Neuronal stem cell (in vitro differentiated cells): ENCODE measurements at regions not wholly inside any gene's neighbourhood (a gene's known extent, or its start where the extent isn't known, plus 50 kb on each side); places are given as distances from the start of the nearest gene placed in this dataset.
A peak's percentile ranks its signal among the peaks of the same experiment; 100 is the strongest.

Source experiments
- DNase-seq: peaks from one replicate; pipeline ENCODE4 v3.0.0-alpha.2; 2013; ENCODE audit warnings: low spot score
- H2AFZ ChIP-seq: one replicate; pipeline ENCODE4 v1.6.1; 2013; ENCODE audit warnings: mild to moderate bottlenecking, low read length, inconsistent platforms
- H2AK5ac ChIP-seq: 2 replicates; pipeline ENCODE4 v1.6.1; 2013; ENCODE audit warnings: low read depth, mild to moderate bottlenecking, inconsistent platforms, low read length, moderate library complexity, mixed read lengths
- H2BK120ac ChIP-seq: 2 replicates; pipeline ENCODE4 v1.6.1; 2013; ENCODE audit warnings: low read depth, mild to moderate bottlenecking, inconsistent platforms, low read length, moderate library complexity, mixed read lengths
- H2BK12ac ChIP-seq: one replicate; pipeline ENCODE4 v1.6.1; 2013; ENCODE audit warnings: low read length, inconsistent platforms
- H2BK15ac ChIP-seq: 2 replicates; pipeline ENCODE4 v1.6.1; 2013; ENCODE audit warnings: mild to moderate bottlenecking, low read length, inconsistent platforms, mixed read lengths
- H2BK5ac ChIP-seq: one replicate; pipeline ENCODE4 v1.6.1; 2013; ENCODE audit warnings: inconsistent platforms, mild to moderate bottlenecking, low read length, moderate library complexity
- H3K14ac ChIP-seq: one replicate; pipeline ENCODE4 v1.6.1; 2013; ENCODE audit warnings: low read length, inconsistent platforms
- H3K18ac ChIP-seq: 2 replicates; pipeline ENCODE4 v1.6.1; 2013; ENCODE audit warnings: low read length, inconsistent platforms
- H3K23ac ChIP-seq: 2 replicates; pipeline ENCODE4 v1.6.1; 2013; ENCODE audit warnings: low read depth, mild to moderate bottlenecking, mixed read lengths, low read length, inconsistent platforms; ENCODE audit not compliant: poor library complexity
- H3K27ac ChIP-seq: replicated peaks from 3 replicates; pipeline ENCODE4 v1.5.1; 2013; ENCODE audit warnings: low read length, inconsistent platforms
- H3K27me3 ChIP-seq, 3 experiments: 2 replicates each; pipeline ENCODE4 v1.6.1; 2013; ENCODE audit warnings: low read length in 3 of 3, mild to moderate bottlenecking in 2 of 3, inconsistent platforms in 1 of 3, low read depth in 1 of 3, mixed read lengths in 1 of 3, moderate library complexity in 1 of 3; ENCODE audit not compliant: control insufficient read depth in 3 of 3, insufficient read depth in 3 of 3
- H3K36me3 ChIP-seq, 2 donors: replicated peaks in 1 of 2; 2 replicates each; pipeline ENCODE4 v1.6.1; 2013; ENCODE audit warnings: low read length in 2 of 2; ENCODE audit not compliant: control insufficient read depth in 2 of 2, insufficient read depth in 2 of 2
- H3K4ac ChIP-seq: 2 replicates; pipeline ENCODE4 v1.6.1; 2013; ENCODE audit warnings: inconsistent platforms, mild to moderate bottlenecking, low read length, moderate library complexity
- H3K4me1 ChIP-seq, 2 donors: 1 replicate in 1 of 2; 2 replicates in 1 of 2; pipeline ENCODE4 v1.6.1; 2013; ENCODE audit warnings: low read length in 2 of 2, low read depth in 1 of 2; ENCODE audit not compliant: control insufficient read depth in 2 of 2, insufficient read depth in 1 of 2
- H3K4me2 ChIP-seq: one replicate; pipeline ENCODE4 v1.6.1; 2013; ENCODE audit warnings: mild to moderate bottlenecking, low read length, inconsistent platforms; ENCODE audit not compliant: insufficient read depth, poor library complexity, severe bottlenecking
- H3K4me3 ChIP-seq, 2 donors: 2 replicates each; pipeline ENCODE4 v1.5.1; 2013; ENCODE audit warnings: low read length in 2 of 2, mild to moderate bottlenecking in 2 of 2, inconsistent platforms in 1 of 2, moderate library complexity in 1 of 2
- H3K79me1 ChIP-seq: one replicate; pipeline ENCODE4 v1.6.1; 2013; ENCODE audit warnings: low read depth, mild to moderate bottlenecking, inconsistent platforms, low read length, moderate library complexity
- H3K9ac ChIP-seq: one replicate; pipeline ENCODE4 v1.6.1; 2013; ENCODE audit warnings: mild to moderate bottlenecking, low read depth, low read length, inconsistent platforms; ENCODE audit not compliant: poor library complexity
- H3K9me3 ChIP-seq, 2 donors: replicated peaks in 1 of 2; 2 replicates each; pipeline versions ENCODE3 to v1.6.1; 2013; ENCODE audit warnings: low read length in 2 of 2, mild to moderate bottlenecking in 2 of 2, inconsistent platforms in 1 of 2, low read depth in 1 of 2, mixed read lengths in 1 of 2, moderate library complexity in 1 of 2; ENCODE audit not compliant: control insufficient read depth in 2 of 2, insufficient read depth in 1 of 2
- H4K8ac ChIP-seq: one replicate; pipeline ENCODE4 v1.6.1; 2013; ENCODE audit warnings: low read depth, mild to moderate bottlenecking, inconsistent platforms, low read length, moderate library complexity
- H4K91ac ChIP-seq: one replicate; pipeline ENCODE4 v1.6.1; 2013; ENCODE audit warnings: low read length, low read depth, mild to moderate bottlenecking, inconsistent platforms; ENCODE audit not compliant: poor library complexity
- WGBS, 2 donors: extraction: QIAGEN DNeasy Blood & Tissue Kit; methylation state at CpG; one replicate each; pipeline ENCODE4 v1.1.7; 2013; ENCODE audit warnings: missing lambda C conversion rate in 2 of 2, mixed read lengths in 1 of 2; ENCODE audit not compliant: insufficient read length in 2 of 2, insufficient replicate concordance in 1 of 2; ENCODE audit errors: extremely low coverage in 2 of 2; 5-methylcytosine and 5-hydroxymethylcytosine counted together

DNA sequence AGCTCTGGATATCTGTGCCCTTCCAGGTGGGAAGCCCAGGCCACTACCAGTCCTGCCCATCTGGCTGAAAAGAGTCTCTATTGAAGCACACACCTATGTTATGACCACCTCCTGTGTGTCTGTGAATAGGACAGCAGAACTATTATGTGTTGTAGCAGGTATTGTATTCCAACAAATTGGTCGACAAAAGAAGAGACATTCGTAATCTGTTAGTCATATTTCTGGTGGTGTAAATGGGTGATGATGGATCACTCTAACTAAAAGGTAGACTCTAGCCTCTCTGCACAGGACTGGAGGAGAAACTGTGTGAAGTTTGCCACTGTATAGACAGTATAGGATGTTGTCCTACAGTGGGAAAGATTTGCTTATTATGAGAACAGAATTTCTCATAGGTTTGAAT is 416.1 kb downstream of the TMEM38B start:
- Histone ChIP-seq H3K27me3 (no peaks in the 10 kb centered on the region), H3K23ac (no peak overlapping the region), H3K4me2 (no peak overlapping the region), H2BK120ac (no peak overlapping the region), H3K14ac (no peak overlapping the region), H4K91ac (no peak overlapping the region), H3K36me3 (no peaks in the 10 kb centered on the region), H3K4ac (no peak overlapping the region), H3K9me3 (no peaks in the 10 kb centered on the region), H2BK12ac (no peak overlapping the region), H2AFZ (peak overlapping the region; percentile 83), H2BK5ac (no peak overlapping the region), H3K27ac (no peak overlapping the region), H2BK15ac (no peak overlapping the region), H3K9ac (no peak overlapping the region), H4K8ac (no peak overlapping the region), H3K4me1 (peaks cover 4 to 27% of the 10 kb centered on the region in 2 donors), H3K4me3 (no peak overlapping the region), H3K79me1 (no peaks in the 10 kb centered on the region), H3K18ac (no peak overlapping the region), H2AK5ac (no peak overlapping the region)
- no peak for DNase-seq
- WGBS, 2 donors: no CpG with 5 or more reads among the region's 2 CpGs

DNA sequence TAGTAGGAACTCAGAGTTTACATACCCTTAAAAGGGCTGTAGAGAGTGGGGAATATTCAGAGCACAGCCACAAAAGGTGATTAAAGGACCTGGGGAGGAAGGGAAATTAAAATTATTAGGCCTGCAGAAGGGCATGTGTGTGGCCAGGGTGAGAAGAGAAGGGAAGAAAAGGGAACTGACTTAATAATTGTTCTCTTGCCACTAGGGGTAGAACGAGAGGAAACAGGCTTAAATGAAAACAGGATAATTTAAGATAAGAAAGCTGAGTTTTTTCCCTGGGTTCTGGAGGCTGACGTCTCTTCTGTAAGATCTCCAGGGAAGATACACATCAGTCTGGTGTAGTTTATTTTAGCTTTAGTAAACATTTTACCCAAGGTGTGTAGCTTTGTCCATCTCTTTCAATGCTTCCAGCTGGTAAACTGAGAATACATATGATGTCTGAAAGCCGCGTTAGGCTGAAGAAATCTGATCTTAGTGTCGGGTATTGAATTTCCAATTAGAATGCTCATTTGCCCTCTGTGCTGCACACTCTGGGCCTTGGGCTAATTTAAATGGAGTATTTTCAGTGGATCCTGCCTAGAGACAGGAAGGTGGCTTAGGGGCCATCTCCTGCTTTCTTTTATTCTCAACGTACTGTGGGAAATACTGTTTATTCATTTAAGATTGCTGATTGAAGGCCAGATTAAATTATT is 416.8 kb downstream of the TMEM38B start:
- Histone ChIP-seq H4K8ac (no peak overlapping the region), H3K4ac (no peak overlapping the region), H2AK5ac (no peak overlapping the region), H3K27me3 (no peaks in the 10 kb centered on the region), H3K4me3 (no peak overlapping the region), H2AFZ (peak overlapping the region; percentile 83), H3K23ac (no peak overlapping the region), H4K91ac (no peak overlapping the region), H3K4me2 (no peak overlapping the region), H3K79me1 (no peaks in the 10 kb centered on the region), H2BK15ac (no peak overlapping the region), H3K18ac (no peak overlapping the region), H2BK12ac (no peak overlapping the region), H2BK120ac (no peak overlapping the region), H3K27ac (no peak overlapping the region), H3K14ac (no peak overlapping the region), H3K36me3 (no peaks in the 10 kb centered on the region), H3K4me1 (peaks cover 4 to 27% of the 10 kb centered on the region in 2 donors), H3K9me3 (no peaks in the 10 kb centered on the region), H2BK5ac (no peak overlapping the region), H3K9ac (no peak overlapping the region)
- DNase-seq: no peak
- no CpG with 5 or more reads among the region's 6 CpGs for WGBS, 2 donors

DNA sequence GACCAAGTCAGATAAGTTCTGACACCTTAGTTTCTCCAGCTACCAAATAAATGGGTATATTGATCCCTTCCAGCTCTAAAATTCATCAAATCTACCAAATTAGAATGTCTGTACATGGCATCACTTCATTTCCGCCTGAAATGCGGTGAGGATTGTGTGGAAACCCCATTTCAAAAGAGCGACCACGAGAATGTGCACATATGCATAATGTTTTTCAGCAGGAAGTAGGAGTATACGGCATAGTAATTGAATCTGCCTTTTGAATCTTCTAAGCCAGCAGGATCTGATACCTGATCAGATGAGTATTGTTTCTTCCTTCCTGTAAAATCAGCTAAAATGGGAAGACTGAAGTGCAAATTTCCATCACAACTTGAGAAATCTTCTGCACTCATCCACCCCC is 418.6 kb downstream of the TMEM38B start:
- H2BK12ac ChIP-seq: no peak overlapping the region
- H2BK5ac ChIP-seq: no peak overlapping the region
- no peak overlapping the region for H2BK120ac ChIP-seq
- H2AFZ ChIP-seq: peak overlapping the region; percentile 5
- H3K4me1 ChIP-seq: peaks cover 4 to 27% of the 10 kb centered on the region in 2 donors
- no peak overlapping the region for H4K8ac ChIP-seq
- no peak overlapping the region for H3K4me3 ChIP-seq
- no peak overlapping the region for H2AK5ac ChIP-seq
- H3K27me3 ChIP-seq: no peaks in the 10 kb centered on the region
- DNase-seq: no peak
- H3K9ac ChIP-seq: no peak overlapping the region
- no peaks in the 10 kb centered on the region for H3K79me1 ChIP-seq
- WGBS, 2 donors: no CpG with 5 or more reads among the region's 5 CpGs
- no peak overlapping the region for H2BK15ac ChIP-seq
- H3K9me3 ChIP-seq: peaks cover 0 to 5% of the 10 kb centered on the region in 2 donors
- no peak overlapping the region for H3K23ac ChIP-seq
- H4K91ac ChIP-seq: no peak overlapping the region
- no peaks in the 10 kb centered on the region for H3K36me3 ChIP-seq
- no peak overlapping the region for H3K4me2 ChIP-seq
- no peak overlapping the region for H3K4ac ChIP-seq
- no peak overlapping the region for H3K14ac ChIP-seq
- no peak overlapping the region for H3K27ac ChIP-seq
- H3K18ac ChIP-seq: no peak overlapping the region

DNA sequence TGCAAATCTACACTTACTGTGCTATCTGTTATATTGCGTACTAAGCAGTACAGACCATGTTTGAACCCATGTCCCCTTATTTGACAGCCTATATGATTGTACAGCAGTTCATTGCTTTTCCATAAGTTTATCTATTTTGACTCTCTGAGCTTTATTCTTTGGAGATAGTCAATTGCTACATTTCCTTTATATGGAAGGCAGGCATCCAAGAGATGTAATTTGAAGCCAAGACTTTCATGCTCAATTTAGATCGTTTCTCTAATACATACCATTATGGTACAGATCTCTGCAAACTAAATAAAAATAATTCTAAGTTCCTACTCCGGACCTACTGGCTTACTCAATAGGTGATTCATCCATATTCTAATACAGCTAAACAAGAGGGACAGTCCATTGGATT is 424.8 kb downstream of the TMEM38B start:
- Histone ChIP-seq H3K27ac (no peak overlapping the region), H3K18ac (no peak overlapping the region), H2AK5ac (no peak overlapping the region), H3K36me3 (no peaks in the 10 kb centered on the region), H3K4me3 (no peak overlapping the region), H3K14ac (no peak overlapping the region), H3K9me3 (peaks cover 0 to 5% of the 10 kb centered on the region in 2 donors), H2BK120ac (no peak overlapping the region), H3K27me3 (no peaks in the 10 kb centered on the region), H2BK15ac (no peak overlapping the region), H3K4me2 (no peak overlapping the region), H3K79me1 (no peaks in the 10 kb centered on the region), H3K4me1 (peaks cover 4% of the 10 kb centered on the region in 2 donors), H2BK5ac (no peak overlapping the region), H3K4ac (no peak overlapping the region), H2AFZ (no peak overlapping the region), H3K23ac (no peak overlapping the region), H4K8ac (no peak overlapping the region), H2BK12ac (no peak overlapping the region), H4K91ac (no peak overlapping the region), H3K9ac (no peak overlapping the region)
- DNase-seq: no peak
- no CpG with 5 or more reads among the region's 3 CpGs for WGBS, 2 donors
